Uterus (tissue), 3 donors: ENCODE measurements at regions not wholly inside any gene's neighbourhood (a gene's known extent, or its start where the extent isn't known, plus 50 kb on each side); places are given as distances from the start of the nearest gene placed in this dataset.

Experiments
- DNase-seq, 2 donors: peaks; one replicate each; pipeline ENCODE4 v3.0.0-alpha.2; 2019 to 2020
- H3K27ac ChIP-seq, 2 donors: fragments of 200-600 bp; sonication (generic); 1 replicate in 1 of 2; 2 replicates in 1 of 2; pipeline ENCODE4 v1.5.1; 2016 to 2018
- H3K27me3 ChIP-seq, 2 donors: fragments of 200-600 bp; sonication (generic); one replicate each; pipeline ENCODE4 v1.5.1; 2018 to 2019; ENCODE audit warnings: control low read depth in 1 of 2
- H3K36me3 ChIP-seq, 2 donors: fragments of 200-600 bp; sonication (generic); one replicate each; pipeline ENCODE4 v1.5.1; 2019; ENCODE audit warnings: control low read depth in 1 of 2
- H3K4me1 ChIP-seq, 2 donors: fragments of 200-600 bp; sonication (generic); one replicate each; pipeline ENCODE4 v1.5.1; 2018 to 2019; ENCODE audit warnings: control low read depth in 1 of 2
- H3K4me3 ChIP-seq, 2 donors: fragments of 200-600 bp; sonication (generic); 1 replicate in 1 of 2; 2 replicates in 1 of 2; pipeline ENCODE4 v1.5.1; 2018 to 2019; ENCODE audit warnings: mild to moderate bottlenecking in 1 of 2
- H3K9me3 ChIP-seq, 2 donors: fragments of 200-600 bp; sonication (generic); one replicate each; pipeline ENCODE4 v1.5.1; 2019; ENCODE audit warnings: control low read depth in 1 of 2
- CTCF ChIP-seq, 4 experiments: fragments of 200-600 bp in 2 of 4; fragments of 450-650 bp in 2 of 4; sonication (generic) in 2 of 4; IDR thresholded peaks; one replicate each; pipeline ENCODE4 v1.5.1; 2016 to 2019; ENCODE audit warnings: antibody characterized with exemption in 4 of 4, mild to moderate bottlenecking in 2 of 4, moderate library complexity in 1 of 4
- POLR2A ChIP-seq, 2 donors: fragments of 450-650 bp; IDR thresholded peaks; one replicate each; pipeline ENCODE4 v1.6.1; 2016; ENCODE audit warnings: antibody characterized with exemption in 2 of 2, mild to moderate bottlenecking in 1 of 2, moderate library complexity in 1 of 2
- intact Hi-C: fragments of 100-400 bp; cut with DNase I; formaldehyde crosslinking; loops from one replicate; pipeline ENCODE4 v1.15.1; 2023; ENCODE audit warnings: low total_unique reads
- donor health status: DM: yes; HTN: yes; CAD: no.

- TF ChIP-seq POLR2A (IDR thresholded peaks at IDR 0.05) (no peak), CTCF (IDR thresholded peaks at IDR 0.05) (no peak)
- no peaks in the 10 kb centered on the region for H3K9me3 ChIP-seq
- H3K27ac ChIP-seq: peak overlapping the region in 1 of 2 donors; percentile 13
- H3K36me3 ChIP-seq: no peaks in the 10 kb centered on the region
- intact Hi-C loops: no loop called here
- no peak for DNase-seq
- H3K4me1 ChIP-seq: peaks cover 0 to 12% of the 10 kb centered on the region in 2 donors
- no peak overlapping the region for H3K4me3 ChIP-seq
- H3K27me3 ChIP-seq: no peaks in the 10 kb centered on the region
Measured at GRCh38 chr15:39451121-39451688, 129.7 kb upstream of the THBS1 start.

GRCh38 chr15:39451871-39452270 is 129.0 kb upstream of the THBS1 start:
- TF ChIP-seq CTCF (IDR thresholded peaks at IDR 0.05): no peak
- no peak for TF ChIP-seq POLR2A (IDR thresholded peaks at IDR 0.05)
- Histone ChIP-seq H3K4me1 (peaks cover 0 to 12% of the 10 kb centered on the region in 2 donors), H3K4me3 (no peak overlapping the region), H3K9me3 (no peaks in the 10 kb centered on the region), H3K27me3 (no peaks in the 10 kb centered on the region), H3K36me3 (no peaks in the 10 kb centered on the region), H3K27ac (peak overlapping the region in 1 of 2 donors; percentile 13)
- intact Hi-C loops: no loop called here
- DNase-seq: no peak

GRCh38 chr15:39453620-39454019 is 127.3 kb upstream of the THBS1 start:
- H3K4me3 ChIP-seq: no peak overlapping the region
- H3K9me3 ChIP-seq: no peaks in the 10 kb centered on the region
- H3K36me3 ChIP-seq: no peaks in the 10 kb centered on the region
- H3K27ac ChIP-seq: no peak overlapping the region
- no peaks in the 10 kb centered on the region for H3K27me3 ChIP-seq
- intact Hi-C loops: no loop called here
- no peak for DNase-seq
- H3K4me1 ChIP-seq: peaks cover 0 to 12% of the 10 kb centered on the region in 2 donors
- TF ChIP-seq CTCF (IDR thresholded peaks at IDR 0.05): no peak
- TF ChIP-seq POLR2A (IDR thresholded peaks at IDR 0.05): no peak

- H3K27ac ChIP-seq: no peak overlapping the region
- no peaks in the 10 kb centered on the region for H3K27me3 ChIP-seq
- peaks cover 0 to 12% of the 10 kb centered on the region in 2 donors for H3K4me1 ChIP-seq
- DNase-seq: no peak
- TF ChIP-seq POLR2A (IDR thresholded peaks at IDR 0.05): no peak
- no peaks in the 10 kb centered on the region for H3K9me3 ChIP-seq
- H3K4me3 ChIP-seq: no peak overlapping the region
- intact Hi-C loops: no loop called here
- no peaks in the 10 kb centered on the region for H3K36me3 ChIP-seq
Measured at GRCh38 chr15:39454189-39454986, 126.5 kb upstream of the THBS1 start.

- Histone ChIP-seq H3K27ac (no peak overlapping the region), H3K9me3 (no peaks in the 10 kb centered on the region), H3K27me3 (no peaks in the 10 kb centered on the region), H3K4me3 (no peak overlapping the region), H3K36me3 (no peaks in the 10 kb centered on the region), H3K4me1 (peaks cover 0 to 10% of the 10 kb centered on the region in 2 donors)
- intact Hi-C loops: no loop called here
- no peak for DNase-seq
- TF ChIP-seq POLR2A (IDR thresholded peaks at IDR 0.05): no peak
- no peak for TF ChIP-seq CTCF (IDR thresholded peaks at IDR 0.05)
Measured at GRCh38 chr15:39455471-39455991, 125.3 kb upstream of the THBS1 start.
